IMR-90 (cell line): ENCODE measurements at regions not wholly inside any gene's neighbourhood (a gene's known extent, or its start where the extent isn't known, plus 50 kb on each side); places are given as distances from the start of the nearest gene placed in this dataset.

Experiments used
- ATAC-seq: fragments of 200-7000 bp; cut with Tn5 transposase; 2 replicates; pipeline ENCODE4 v1.9.1; 2020; ENCODE audit warnings: low read depth, mild to moderate bottlenecking, moderate library complexity
- BruUV-seq: library from RNA; stranded (reverse); fragments of 400-500 nt; replicated peaks from 2 replicates; lab custom pipeline; 2021; lab: Mats Ljungman, UMichigan
- CTCF ChIA-PET: fragments of 300-600 bp; formaldehyde crosslinking; extraction: SDS; loops from one replicate; lab custom pipeline; 2021; ENCODE audit warnings: antibody characterized with exemption; lab: Yijun Ruan, JAX
- POLR2A ChIA-PET: fragments of 300-600 bp; sonication (Branson Sonifier 250); formaldehyde crosslinking; loops from one replicate; lab custom pipeline; 2022; ENCODE audit warnings: antibody characterized with exemption; ENCODE audit not compliant: unreplicated experiment; lab: Charles Lee
- DNase-seq: peaks from one replicate; pipeline ENCODE4 v3.0.0; 2013
- H2AFZ ChIP-seq: replicated peaks from 2 replicates; pipeline ENCODE3; 2013; ENCODE audit warnings: low read length, mild to moderate bottlenecking; ENCODE audit not compliant: poor library complexity
- H2AK5ac ChIP-seq: 2 replicates; pipeline ENCODE4 v1.6.1; 2013; ENCODE audit warnings: low read depth, low read length, inconsistent platforms
- H2AK9ac ChIP-seq: replicated peaks from 2 replicates; pipeline ENCODE3; 2013; ENCODE audit warnings: mild to moderate bottlenecking, low read depth, low read length, moderate library complexity; ENCODE audit not compliant: poor library complexity
- H2BK120ac ChIP-seq: 2 replicates; pipeline ENCODE4 v1.6.1; 2013; ENCODE audit warnings: low read depth, low read length, inconsistent platforms
- H2BK15ac ChIP-seq: 3 replicates; pipeline ENCODE4 v1.6.1; 2013; ENCODE audit warnings: low read depth, low read length, inconsistent platforms
- H2BK20ac ChIP-seq: 2 replicates; pipeline ENCODE4 v1.6.1; 2013; ENCODE audit warnings: low read depth, mild to moderate bottlenecking, inconsistent platforms, low read length, moderate library complexity
- H2BK5ac ChIP-seq: 2 replicates; pipeline ENCODE4 v1.6.1; 2013; ENCODE audit warnings: mild to moderate bottlenecking, low read depth, low read length, inconsistent platforms; ENCODE audit not compliant: poor library complexity, severe bottlenecking
- H3K14ac ChIP-seq: replicated peaks from 2 replicates; pipeline ENCODE4 v1.6.1; 2013; ENCODE audit warnings: low read depth, low read length, inconsistent platforms
- H3K18ac ChIP-seq: 2 replicates; pipeline ENCODE4 v1.6.1; 2013; ENCODE audit warnings: low read depth, low read length, control low read depth
- H3K23ac ChIP-seq: 2 replicates; pipeline ENCODE4 v1.6.1; 2013; ENCODE audit warnings: low read depth, low read length, inconsistent platforms
- H3K27ac ChIP-seq: 2 replicates; pipeline ENCODE4 v1.5.1; 2013; ENCODE audit warnings: mild to moderate bottlenecking, control low read depth, low read length; ENCODE audit not compliant: insufficient read depth
- H3K27me3 ChIP-seq: 2 replicates; pipeline ENCODE4 v1.6.1; 2013; ENCODE audit warnings: low read length; ENCODE audit not compliant: control insufficient read depth, insufficient read depth
- H3K36me3 ChIP-seq: 2 replicates; pipeline ENCODE4 v1.6.1; 2013; ENCODE audit warnings: low read length, mixed read lengths; ENCODE audit not compliant: control insufficient read depth, insufficient read depth
- H3K4ac ChIP-seq: 2 replicates; pipeline ENCODE4 v1.6.1; 2013; ENCODE audit warnings: low read depth, low read length, inconsistent platforms
- H3K4me1 ChIP-seq: 2 replicates; pipeline ENCODE4 v1.6.1; 2013; ENCODE audit warnings: low read length, mixed read lengths; ENCODE audit not compliant: control insufficient read depth, insufficient read depth
- H3K4me2 ChIP-seq: 2 replicates; pipeline ENCODE4 v1.6.1; 2013; ENCODE audit warnings: low read depth, mild to moderate bottlenecking, control low read depth, low read length, moderate library complexity
- H3K4me3 ChIP-seq: 2 replicates; pipeline ENCODE4 v1.5.1; 2013; ENCODE audit warnings: low read depth, mild to moderate bottlenecking, control low read depth, low read length, moderate library complexity; ENCODE audit not compliant: insufficient read depth
- H3K56ac ChIP-seq: 2 replicates; pipeline ENCODE4 v1.6.1; 2013; ENCODE audit warnings: low read length, inconsistent platforms; ENCODE audit not compliant: insufficient read depth; ENCODE audit errors: extremely low read depth
- H3K79me1 ChIP-seq, 2 experiments: 2 replicates each; pipeline ENCODE4 v1.6.1; 2013; ENCODE audit warnings: low read length in 2 of 2, inconsistent platforms in 1 of 2, low read depth in 1 of 2
- H3K9ac ChIP-seq: 2 replicates; pipeline ENCODE4 v1.6.1; 2013; ENCODE audit warnings: low read depth, low read length, control low read depth
- H3K9me1 ChIP-seq: 2 replicates; pipeline ENCODE4 v1.6.1; 2013; ENCODE audit warnings: low read length, inconsistent platforms; ENCODE audit not compliant: insufficient read depth
- H3K9me3 ChIP-seq: 2 replicates; pipeline ENCODE4 v1.6.1; 2013; ENCODE audit warnings: low read length; ENCODE audit not compliant: control insufficient read depth, insufficient read depth
- H4K20me1 ChIP-seq: 2 replicates; pipeline ENCODE4 v1.6.1; 2013; ENCODE audit warnings: low read length, inconsistent platforms; ENCODE audit not compliant: insufficient read depth
- H4K5ac ChIP-seq: 2 replicates; pipeline ENCODE4 v1.6.1; 2013; ENCODE audit warnings: mild to moderate bottlenecking, low read depth, low read length, control low read depth
- H4K8ac ChIP-seq, 2 experiments: 2 replicates each; pipeline ENCODE4 v1.6.1; 2013; ENCODE audit warnings: low read depth in 2 of 2, low read length in 2 of 2, control low read depth in 1 of 2, inconsistent platforms in 1 of 2
- H4K91ac ChIP-seq: 2 replicates; pipeline ENCODE4 v1.6.1; 2013; ENCODE audit warnings: low read depth, low read length, inconsistent platforms; ENCODE audit not compliant: insufficient read depth
- CHD1 ChIP-seq: IDR thresholded peaks from 2 replicates; pipeline ENCODE4 v1.6.1; 2012; ENCODE audit warnings: low read depth, low read length, improper control_type of control experiment
- POLR2A ChIP-seq: IDR thresholded peaks from 2 replicates; pipeline ENCODE4 v1.6.1; 2012; ENCODE audit warnings: mild to moderate bottlenecking, low read depth, low read length
- WGBS, 2 experiments: methylation state at CpG; one replicate each; pipeline versions ENCODE4 v1.1.5 to v1.1.7; 2013; ENCODE audit warnings: missing lambda C conversion rate in 2 of 2; ENCODE audit not compliant: insufficient read length in 1 of 2; ENCODE audit errors: extremely low coverage in 2 of 2; 5-methylcytosine and 5-hydroxymethylcytosine counted together
- dilution Hi-C: fragments of 300-500 bp; cut with HindIII; formaldehyde crosslinking; loops from one replicate; pipeline ENCODE4 v1.14.3; 2018; ENCODE audit warnings: low sequenced_read_pairs; ENCODE audit not compliant: unreplicated experiment
- in situ Hi-C: fragments of 300-500 bp; cut with MboI; formaldehyde crosslinking; loops from 3 replicates; pipeline ENCODE4 v1.14.3; 2019; ENCODE audit warnings: low sequenced_read_pairs, inconsistent platforms, mixed read lengths
- intact Hi-C: fragments of 100-400 bp; cut with micrococcal nuclease; formaldehyde crosslinking; loops from 2 replicates; pipeline ENCODE4 v1.10.0; 2022

- ATAC-seq = no peak
- WGBS, 2 experiments = 100% methylated on average over 4 of the region's 17 CpGs; no CpG with 5 or more reads in 1 of the 2 experiments
Measured at GRCh38 chr9:91163773-91164471, 197.8 kb downstream of the AUH start.

More at GRCh38 chr9:91163773-91164471, 197.8 kb downstream of the AUH start:
- peak overlapping the region; percentile 86 for H2AK9ac ChIP-seq
- peak overlapping the region; percentile 64 for H3K56ac ChIP-seq
- peak overlapping the region; percentile 97 for H4K91ac ChIP-seq
- peak overlapping the region; percentile 79 for H3K18ac ChIP-seq
- no peaks in the 10 kb centered on the region for H3K27me3 ChIP-seq
- H3K14ac ChIP-seq = peak overlapping the region; percentile 96
- no peaks in the 10 kb centered on the region for H3K36me3 ChIP-seq
- peak overlapping the region; percentile 42 for H3K9ac ChIP-seq
- peak overlapping the region; percentile 93 to 94 for H4K8ac ChIP-seq
- ChIA-PET POLR2A (no interaction called here), CTCF (interaction anchor here (0.9 kb wide), 1 partner anchor 64 kb away, joined by 4 read pairs; no protein-coding TSS in a partner anchor)
- peak overlapping the region; percentile 97 for H3K23ac ChIP-seq
- H2AK5ac ChIP-seq = peak overlapping the region; percentile 100
- no peaks in the 10 kb centered on the region for H3K9me3 ChIP-seq
- peak overlapping the region; percentile 98 for H2BK120ac ChIP-seq
- no peaks in the 10 kb centered on the region for H4K20me1 ChIP-seq
- BruUV-seq = no TSS peak
- peaks cover 9 to 33% of the 10 kb centered on the region in 2 experiments for H3K79me1 ChIP-seq
- peak overlapping the region; percentile 56 for H3K27ac ChIP-seq
- peak overlapping the region; percentile 3 for H2AFZ ChIP-seq
- in situ Hi-C loops (no loop called here), intact Hi-C loops (loop anchor here (5.0 kb wide), 1 partner anchor 127 kb away; no protein-coding TSS in a partner anchor), dilution Hi-C loops (no loop called here)
- no peak for DNase-seq
- H2BK20ac ChIP-seq = peak overlapping the region; percentile 99
- H3K4ac ChIP-seq = peak overlapping the region; percentile 99
- peak overlapping the region; percentile 95 for H2BK15ac ChIP-seq
- H2BK5ac ChIP-seq = peak overlapping the region; percentile 91
- TF ChIP-seq CHD1 = no peak
- peak; percentile 3; the same call in 1 of the 2 replicates for TF ChIP-seq POLR2A
- no peak overlapping the region; the same call in 1 of the 2 replicates for H3K4me2 ChIP-seq
- peak overlapping the region; percentile 89 for H4K5ac ChIP-seq
- H3K9me1 ChIP-seq = peaks cover 29% of the 10 kb centered on the region
- peaks cover 40% of the 10 kb centered on the region for H3K4me1 ChIP-seq
- H3K4me3 ChIP-seq = no peak overlapping the region
